NCI-H1417 (cell line): ENCODE measurements at regions not wholly inside any gene's neighbourhood (a gene's known extent, or its start where the extent isn't known, plus 50 kb on each side); places are given as distances from the start of the nearest gene placed in this dataset.
"Not testable (repeated sequence)": the region's sequence is repeated elsewhere in the genome, so short reads cannot be mapped to it uniquely, and the experiment has no call there.

Source experiments
- DNase-seq, 3 experiments: peaks; one replicate each; lab custom pipeline; 2025; lab: John Stamatoyannopoulos, UW

DNA sequence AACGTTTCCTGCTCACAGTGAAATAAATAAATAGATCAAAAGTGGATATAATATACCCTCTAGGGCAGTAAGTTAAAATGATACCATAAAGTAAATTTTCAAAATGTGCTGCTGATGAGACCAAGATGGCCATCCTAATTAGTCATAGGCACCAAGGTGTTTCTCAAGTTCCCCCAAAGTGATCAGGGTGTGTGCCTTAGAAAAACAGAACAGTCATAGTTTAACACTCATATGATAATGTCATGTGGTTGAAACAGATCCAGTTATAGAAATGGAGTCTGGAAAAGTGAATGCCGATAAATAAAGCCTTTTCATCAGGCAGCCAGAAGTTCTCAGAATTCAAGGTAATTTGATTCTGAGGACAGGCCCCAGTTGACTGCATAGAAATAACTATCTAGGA is 161.5 kb upstream of the CDKN2B start:
- DNase-seq = no peak

DNA sequence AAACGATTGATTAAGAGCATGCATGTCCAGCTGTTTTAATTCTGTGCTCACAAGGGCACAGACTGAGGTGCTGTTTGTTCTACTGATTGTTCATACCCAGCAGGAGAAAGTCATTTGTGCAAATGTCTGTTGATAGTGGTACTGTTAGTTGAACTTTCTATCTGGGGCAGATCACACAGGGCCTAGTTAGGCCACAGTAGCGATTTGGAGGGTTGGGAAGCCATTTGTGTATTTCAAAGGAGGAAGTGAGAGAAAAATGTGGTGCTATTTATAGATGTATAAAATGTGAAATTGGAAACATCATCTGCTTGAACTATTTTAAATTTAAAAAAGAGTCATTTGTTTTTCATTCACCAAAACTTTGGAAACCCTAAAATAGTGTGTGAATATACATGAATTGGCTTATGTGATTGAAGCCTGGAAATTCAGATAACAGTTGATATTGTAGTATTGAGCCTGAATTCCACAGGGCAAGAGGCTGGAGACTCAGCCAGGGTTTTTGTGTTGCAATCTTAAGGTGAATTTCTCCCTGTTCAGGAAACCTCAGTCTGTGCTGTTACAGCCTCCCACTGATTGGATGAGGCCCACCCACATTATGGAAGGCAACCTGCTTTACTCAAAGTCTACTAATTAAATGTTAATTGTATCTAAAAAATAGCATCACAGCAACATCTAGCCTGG is 162.0 kb upstream of the CDKN2B start:
- no peak for DNase-seq

DNA sequence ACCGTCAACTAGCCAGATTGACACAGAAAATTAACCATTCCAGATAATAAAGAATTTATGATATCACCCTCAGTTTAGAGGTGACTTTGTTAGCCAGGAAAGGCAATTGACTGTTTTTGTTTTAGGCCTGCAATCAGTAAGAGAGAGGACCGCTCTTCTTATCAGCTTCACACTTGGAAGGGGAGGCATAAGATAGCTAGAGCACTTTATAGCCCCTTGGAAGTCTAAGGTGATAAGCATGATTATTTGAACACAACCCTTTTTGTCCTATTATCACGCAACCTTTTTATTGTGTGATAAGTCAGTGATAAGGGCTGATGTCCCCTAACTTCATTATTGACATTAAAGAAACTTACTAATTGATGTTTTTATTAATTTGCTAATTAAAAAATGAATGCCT is 162.6 kb upstream of the CDKN2B start:
- no peak for DNase-seq

DNA sequence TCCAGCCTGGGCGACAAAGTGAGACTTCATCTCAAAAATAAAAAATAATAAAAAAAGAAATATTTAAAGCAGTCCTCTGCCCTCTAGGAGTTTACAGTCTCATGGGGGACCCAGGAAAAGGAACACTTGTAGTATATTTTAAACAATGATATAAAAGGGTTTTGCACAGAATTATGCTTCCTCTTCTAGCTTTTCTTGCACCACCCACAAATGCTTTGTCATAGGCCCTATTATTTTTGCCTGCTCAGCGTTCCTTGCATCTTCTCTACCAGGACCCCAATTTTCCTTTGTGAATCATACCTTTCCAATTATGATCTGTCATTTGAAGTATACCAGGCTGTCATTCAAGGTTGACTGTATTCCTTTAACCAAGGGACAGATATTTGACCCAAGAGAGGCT is 164.8 kb upstream of the CDKN2B start:
- DNase-seq = no peak

DNA sequence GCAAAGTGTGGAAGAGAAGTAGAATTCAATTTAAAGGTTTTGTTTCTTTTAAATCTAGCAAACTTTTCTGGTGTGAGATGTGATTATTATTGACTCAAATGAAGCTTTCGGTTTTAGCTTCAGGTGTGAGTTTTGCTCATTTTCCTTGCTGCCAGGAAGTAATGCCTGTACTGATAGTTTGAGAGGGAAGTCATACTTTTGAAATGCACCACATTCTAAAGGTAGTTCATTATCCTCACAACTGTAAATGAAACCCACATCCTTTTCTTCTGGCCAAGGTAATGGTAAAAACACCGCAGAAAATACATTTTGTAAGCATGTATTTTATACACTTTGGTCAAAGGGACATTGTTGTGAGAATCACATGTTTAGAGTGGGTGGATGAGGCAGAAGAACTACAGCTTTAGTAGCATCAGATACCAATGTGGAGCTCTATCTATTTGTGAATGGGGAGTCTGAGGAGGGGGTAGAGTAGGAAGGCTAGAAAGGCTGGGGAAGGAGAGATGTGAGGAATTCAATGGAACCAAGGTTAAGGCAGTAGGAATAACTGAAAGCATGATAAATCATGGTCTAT is 167.0 kb upstream of the CDKN2B start:
- DNase-seq = no peak

DNA sequence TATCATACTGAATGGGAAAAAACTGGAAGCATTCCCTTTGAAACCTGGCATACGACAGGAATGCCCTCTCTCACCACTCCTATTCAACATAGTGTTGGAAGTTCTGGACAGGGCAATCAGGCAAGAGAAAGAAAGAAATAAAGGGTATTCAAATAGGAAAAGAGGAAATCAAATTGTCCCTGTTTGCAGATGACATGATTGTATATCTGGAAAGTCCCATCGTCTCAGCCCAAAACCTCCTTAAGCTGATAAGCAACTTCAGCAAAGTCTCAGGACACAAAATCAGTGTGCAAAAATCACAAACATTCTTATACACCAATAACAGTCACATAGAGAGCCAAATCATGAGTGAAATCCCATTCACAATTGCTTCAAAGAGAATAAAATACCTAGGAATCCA is 171.9 kb upstream of the CDKN2B start:
- not testable (repeated sequence) for DNase-seq

DNA sequence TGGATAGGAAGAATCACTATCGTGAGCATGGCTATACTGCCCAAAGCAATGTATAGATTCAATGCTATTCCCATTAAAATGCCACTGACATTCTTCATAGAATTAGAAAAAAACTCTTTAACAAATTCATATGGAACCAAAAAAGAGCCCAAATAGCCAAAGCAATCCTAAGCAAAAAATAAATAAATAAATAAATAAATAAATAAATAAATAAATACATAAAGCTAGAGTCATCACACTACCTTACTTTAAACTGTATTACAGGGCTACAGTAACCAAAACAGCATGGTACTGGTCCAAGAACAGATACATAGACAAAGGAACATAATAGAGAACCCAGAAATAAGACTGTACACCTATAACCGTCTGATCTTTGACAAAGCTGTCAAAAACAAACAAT is 180.4 kb upstream of the CDKN2B start:
- no peak for DNase-seq

DNA sequence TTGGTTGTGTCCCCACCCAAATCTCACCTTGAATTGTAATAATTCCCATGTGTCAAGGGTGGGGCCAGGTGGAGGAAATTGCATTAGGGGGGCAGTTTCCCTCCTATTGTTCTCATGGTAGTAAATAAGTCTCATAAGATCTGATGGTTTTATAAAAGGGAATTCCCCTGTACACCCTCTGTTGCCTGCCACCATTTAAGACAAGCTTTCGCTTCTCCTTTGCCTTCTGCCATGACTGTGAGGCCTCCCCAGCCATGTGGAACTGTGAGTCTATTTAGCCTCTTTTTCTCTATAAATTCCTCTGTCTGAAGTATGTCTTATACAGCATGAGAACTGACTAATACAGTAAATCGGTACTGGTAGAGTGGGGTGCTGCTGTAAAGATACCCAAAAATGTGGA is 187.9 kb upstream of the CDKN2B start:
- not testable (repeated sequence) for DNase-seq

DNA sequence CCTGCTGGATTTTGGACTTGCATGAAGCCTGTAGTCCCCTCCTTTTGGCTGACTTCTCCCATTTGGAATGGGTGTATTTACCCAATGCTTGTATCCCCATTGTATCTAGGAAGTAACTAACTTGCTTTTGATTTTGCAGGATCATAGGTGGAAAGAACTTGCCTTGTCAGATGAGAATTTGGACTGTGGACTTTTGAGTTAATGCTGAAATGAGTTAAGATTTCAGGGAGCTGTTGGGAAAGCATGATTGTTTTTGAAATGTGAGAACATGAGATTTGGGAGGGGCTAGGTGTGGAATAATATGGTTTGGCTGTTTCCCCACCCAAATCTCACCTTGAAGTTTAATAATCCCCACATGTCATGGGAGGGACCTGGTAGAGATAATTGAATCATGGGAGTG is 189.6 kb upstream of the CDKN2B start:
- DNase-seq = no peak

DNA sequence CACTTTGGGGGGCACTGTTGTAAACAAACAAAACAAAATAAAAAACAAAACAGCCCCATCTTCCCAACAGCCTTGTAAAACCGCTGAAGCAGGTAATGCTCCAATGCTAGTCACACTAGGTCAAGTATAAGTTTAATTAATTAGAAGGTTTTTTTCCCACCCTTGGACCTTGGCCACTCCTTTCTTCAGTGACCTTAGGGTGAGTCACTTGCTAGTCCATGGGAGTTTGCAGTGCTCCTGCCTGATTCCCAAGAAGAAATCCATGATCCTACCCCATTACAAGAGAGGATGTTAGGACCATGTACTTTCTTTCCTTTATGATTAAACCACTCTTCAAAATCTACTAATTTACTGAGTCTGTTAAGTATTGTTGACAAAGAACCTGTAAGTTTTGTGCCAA is 192.2 kb upstream of the CDKN2B start:
- no peak for DNase-seq

DNA sequence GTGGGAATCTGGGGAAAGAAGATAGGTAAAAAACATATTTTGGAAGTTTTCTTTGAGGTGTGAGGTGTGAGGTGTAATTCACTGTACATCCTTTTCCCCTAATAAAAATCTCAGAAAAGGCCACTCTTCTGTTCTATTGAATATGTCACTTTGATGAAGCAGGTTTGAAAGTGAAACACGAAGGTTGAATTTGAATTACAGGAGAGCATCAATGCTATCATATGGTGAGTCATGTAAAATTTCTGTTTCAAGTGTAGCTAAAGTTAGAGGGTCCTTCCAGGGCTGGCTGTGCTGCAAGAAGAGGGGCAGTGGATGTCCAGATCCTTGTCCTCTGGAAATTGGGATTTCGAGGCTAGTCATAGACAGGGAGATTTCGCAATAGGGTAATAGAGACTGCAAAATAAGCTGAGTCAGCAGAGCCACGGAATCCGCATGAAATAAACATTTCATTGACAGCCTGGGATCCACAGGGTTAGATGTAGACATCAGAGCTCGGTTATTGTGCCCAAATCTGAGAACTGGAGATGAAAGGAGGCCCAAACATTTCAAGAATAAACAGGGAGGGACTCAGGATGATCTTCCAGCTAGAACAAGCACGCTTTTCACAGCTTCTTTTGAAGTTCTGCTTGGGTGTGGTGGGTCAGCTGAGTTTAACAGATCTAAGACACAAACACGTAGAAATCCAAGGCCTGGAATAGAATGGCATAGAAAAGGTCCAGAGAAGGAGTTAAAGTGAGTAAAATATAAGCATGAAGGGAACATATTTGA is 194.4 kb upstream of the CDKN2B start:
- DNase-seq = peak in 1 of 3 experiments; percentile 25

DNA sequence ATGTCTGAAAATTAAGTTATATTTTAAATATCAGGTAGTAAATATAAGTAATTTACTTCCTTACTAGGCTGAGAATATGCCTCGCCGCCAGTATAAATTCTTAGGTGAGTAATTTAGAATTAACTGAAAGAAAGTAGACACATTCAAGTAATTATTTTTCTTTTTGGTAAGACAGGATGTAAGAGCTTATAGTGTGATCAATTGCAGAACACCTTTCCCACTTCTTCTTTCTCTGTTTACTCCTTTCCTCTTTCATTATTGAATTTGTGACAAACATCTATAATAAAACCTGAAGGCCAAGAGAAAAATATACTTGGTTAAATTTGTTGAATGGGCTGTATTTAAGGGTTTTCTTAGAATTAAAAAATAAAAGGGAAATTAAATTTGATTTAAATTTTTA is 195.1 kb upstream of the CDKN2B start:
- no peak for DNase-seq

DNA sequence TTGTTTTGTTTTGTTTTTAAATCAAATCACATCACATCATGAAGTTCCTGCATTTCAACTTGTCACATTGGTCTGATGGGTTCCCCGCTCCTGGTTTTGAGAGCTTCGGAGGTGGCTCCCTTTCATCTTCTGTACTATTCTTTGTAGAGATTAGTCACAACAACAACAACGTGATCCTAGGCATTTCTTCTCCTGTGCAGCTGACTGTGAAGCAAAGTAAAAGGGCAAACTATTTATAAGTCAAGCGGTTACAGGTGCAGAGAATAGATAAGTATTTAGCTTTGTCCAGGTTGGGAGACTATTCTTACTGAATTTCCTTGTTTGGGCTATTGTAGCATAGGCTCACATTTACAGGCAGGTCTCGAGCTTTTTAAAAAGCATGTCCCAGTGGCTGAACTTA is 197.7 kb upstream of the CDKN2B start:
- DNase-seq = peak in 1 of 3 experiments; percentile 73

DNA sequence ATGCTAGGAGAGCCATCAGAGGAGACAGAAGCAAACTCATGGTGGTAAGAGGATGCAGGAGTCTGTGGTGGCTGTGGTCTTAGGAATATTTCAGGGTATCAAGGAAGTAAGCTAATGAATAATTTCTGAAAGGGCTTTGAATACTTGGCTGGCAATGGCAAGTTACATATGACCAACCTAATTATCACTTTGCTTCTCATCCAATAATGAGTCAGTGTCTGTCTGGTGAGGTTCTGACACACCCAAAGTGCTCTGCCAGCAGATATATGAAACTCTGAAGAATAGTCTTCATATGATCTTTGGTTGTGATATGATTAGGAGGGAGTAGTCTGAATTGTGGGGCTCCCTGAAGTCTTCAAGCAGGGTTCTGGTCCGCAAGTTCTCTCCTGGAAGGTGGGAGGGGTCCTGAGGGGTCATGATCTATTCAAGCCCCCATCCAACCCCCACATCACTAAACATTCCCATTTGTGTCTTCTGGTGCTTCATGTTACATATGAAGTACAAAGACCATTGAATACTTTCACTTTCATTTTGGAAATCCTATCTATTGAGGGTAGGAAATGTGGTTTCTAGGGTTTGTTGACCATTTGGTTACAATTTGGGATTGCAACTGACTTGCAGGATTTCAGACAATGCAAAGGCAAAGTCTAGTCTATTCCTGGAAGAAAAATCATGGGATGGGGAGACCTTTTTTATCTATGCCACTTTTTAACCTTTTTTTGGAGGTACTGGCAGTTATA is 199.9 kb upstream of the CDKN2B start:
- peak in 1 of 3 experiments; percentile 39 for DNase-seq

DNA sequence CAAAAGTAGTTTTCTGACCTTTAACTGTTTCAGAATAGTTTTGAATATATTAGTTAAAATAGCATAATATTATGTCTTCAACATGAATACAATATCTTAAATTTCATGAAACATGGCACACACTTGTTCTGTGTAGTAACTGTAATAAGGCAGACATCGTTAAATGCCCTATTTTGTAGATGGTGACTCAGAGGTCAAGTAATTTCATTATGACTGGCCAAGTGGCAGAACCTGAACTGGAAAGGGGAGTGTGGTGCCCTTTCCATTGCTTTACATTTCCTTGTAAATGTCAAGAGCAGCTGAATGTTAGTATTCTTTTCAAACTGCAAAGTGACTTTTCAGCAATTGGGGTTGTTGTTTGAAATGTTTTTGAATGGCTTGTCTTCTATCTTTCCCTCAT is 201.2 kb upstream of the CDKN2B start:
- DNase-seq = no peak

DNA sequence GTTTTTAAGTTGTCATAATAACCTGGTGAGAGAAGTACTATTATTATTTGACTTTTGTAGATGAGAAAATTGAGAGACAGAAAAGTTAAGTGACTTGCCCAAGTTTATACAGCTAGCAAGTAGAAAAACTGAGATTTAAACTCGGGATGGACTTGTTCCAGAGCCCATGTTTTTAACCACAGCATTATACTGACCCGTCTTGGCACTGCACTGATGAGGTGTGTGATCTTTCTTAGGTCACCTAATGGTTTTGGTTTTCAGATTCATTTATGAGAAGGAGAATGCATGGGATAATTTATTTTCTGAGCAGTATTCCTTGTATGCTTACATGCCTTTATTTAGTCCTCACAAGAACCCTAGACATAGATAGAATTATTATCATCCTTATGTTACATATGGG is 201.8 kb upstream of the CDKN2B start:
- no peak for DNase-seq

DNA sequence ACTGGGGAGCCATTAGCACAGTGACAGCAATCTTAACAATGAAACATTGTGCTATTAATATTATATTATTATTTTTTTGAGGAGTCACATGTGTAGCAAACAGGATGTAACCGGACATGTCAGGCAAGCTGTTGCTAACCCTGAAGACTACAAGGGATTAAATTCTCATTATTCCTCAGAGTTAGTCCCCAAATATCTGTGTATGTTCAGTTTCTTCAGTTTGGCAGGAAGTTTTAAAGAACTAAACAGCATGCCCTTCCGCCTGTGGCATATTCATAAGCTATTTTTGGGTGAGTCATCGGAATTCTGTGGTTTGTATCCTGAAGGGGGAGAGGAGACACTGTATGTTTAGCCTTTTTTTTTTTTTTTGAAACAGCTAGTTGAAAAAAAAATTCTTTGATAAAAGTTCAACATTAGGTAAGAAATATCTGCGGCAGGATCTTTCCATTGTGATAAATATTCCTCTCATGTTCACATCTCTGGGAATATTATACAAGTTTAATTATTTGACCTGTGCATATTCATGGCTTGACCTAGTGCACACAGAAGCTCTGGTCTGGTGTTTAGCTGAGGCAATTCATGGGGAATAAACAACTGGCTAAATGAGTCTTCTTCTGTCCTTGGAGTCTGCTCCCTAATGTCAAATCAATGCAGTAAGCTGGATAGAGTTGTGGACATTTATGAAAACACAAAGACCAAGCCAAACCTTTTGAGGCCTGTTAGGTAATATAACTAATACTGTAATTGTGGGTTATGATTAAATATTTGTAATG is 202.7 kb upstream of the CDKN2B start:
- DNase-seq = no peak

DNA sequence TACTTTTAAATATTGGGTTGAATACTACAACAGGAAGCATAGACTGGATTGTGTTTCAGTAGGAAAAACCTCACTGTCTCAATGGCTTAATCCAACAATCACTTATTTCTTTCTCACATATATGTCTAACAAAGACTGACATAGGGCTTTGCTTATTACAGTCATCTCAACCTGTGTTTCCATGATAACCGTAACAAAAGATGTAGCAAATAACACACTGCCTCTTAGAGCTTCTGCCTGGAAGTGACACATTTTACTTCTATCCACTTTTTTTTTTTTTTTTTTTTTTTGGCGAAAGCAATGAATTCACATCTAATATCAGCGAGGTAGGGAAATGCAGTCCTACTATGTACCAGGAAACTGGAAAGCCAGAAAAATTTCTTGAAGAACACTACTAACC is 204.9 kb upstream of the CDKN2B start:
- no peak for DNase-seq

DNA sequence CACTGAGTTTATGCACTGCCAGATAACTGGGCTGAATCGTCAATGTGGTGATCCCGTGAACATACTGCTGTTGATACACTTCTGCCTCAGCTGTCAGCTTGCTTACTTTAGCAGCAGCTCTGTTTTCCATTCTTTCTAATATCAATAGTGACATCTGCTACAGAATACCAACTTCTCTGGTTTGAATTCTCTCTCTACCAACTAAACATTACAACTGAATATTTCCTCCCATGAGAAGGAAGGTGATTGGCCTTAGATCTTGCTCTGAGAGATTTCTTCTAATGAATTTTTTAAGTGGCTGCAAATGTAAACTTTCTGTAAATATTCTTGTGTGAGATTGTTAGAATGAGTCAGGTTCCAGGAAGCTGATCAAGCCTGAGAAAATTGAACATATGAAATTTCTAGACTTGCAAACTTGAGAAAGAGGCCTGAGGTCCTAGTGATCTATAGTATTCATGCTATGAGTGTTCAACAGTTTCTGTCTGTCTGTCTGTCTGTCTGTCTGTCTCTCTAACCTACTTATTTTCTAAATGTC is 205.5 kb upstream of the CDKN2B start:
- DNase-seq = no peak

DNA sequence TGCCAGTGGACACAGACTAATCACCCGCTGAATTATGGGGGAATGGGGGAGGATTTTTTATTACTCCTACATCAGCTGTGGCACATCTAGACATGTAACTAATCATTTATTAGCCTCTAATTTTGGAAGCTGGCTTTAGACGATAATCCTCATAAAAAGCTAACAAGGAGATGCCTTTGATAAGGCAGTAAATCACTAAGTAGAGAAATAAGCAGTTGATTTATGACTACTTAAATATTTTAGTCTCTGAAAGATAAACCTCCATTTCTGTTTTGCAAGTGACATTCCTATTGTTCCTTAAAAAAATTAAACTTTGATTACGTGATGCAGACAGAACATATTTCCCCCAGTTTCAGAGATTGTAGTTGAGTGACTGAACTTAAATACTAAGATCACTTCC is 206.4 kb upstream of the CDKN2B start:
- no peak for DNase-seq

DNA sequence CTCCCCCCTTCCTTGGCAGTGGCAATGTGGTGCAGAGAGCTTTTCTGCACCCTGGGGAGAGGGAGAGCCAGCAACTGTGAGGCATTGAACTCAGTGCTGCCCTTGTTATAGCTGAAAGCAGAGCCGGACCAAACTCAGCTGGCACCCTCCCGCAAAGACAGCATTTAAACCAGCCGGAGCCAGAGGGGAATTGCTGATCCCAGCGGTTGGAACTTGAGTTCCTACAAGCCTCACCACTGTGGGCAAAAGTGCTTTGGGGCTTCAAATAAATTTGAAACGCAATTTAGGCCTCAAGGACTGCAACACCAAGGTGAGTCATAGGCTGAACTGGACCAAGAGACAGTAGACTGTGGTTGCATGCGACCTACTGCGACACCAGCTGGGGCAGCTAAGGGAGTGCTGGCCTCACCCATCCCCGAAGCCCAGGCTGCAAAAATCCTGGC is 207.6 kb upstream of the CDKN2B start:
- peak in 1 of 3 experiments; percentile 46 for DNase-seq

DNA sequence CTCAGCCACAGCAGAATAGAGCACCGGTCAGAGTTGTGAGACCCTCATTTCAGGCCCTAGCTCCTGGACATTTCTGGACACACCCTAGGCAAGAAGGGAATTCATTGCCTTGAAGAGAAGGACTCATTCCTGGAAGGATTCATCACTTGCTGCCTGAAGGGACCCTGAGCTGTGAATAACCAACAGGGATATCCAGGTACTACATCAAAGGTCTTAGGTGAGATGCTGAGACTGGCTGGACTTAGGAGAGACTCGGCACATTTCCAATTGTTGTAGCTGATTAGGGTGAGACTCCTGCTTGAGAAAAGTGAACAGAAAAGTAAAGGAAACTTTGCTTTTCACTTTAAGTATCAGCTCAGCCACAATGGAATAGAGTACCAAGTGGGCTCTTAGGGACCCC is 208.1 kb upstream of the CDKN2B start:
- DNase-seq = no peak
